Naive thymus-derived CD8-positive, alpha-beta T cell (primary cell): ENCODE measurements at regions not wholly inside any gene's neighbourhood (a gene's known extent, or its start where the extent isn't known, plus 50 kb on each side); places are given as distances from the start of the nearest gene placed in this dataset.

Experiments
- ATAC-seq, 2 donors: fragments of 150-1000 bp; cut with Tn5 transposase in 1 of 2; sonication (Bioruptor Pico), chemical (Tn5 transposase) in 1 of 2; 1 replicate in 1 of 2; 2 replicates in 1 of 2; pipeline ENCODE4 v1.10.0; 2021; ENCODE audit warnings: mild to moderate bottlenecking in 2 of 2, moderate library complexity in 2 of 2
- POLR2A ChIA-PET: fragments of 350-600 bp; sonication (Branson Sonifier 250); formaldehyde crosslinking; loops from one replicate; lab custom pipeline; 2021; ENCODE audit warnings: antibody characterized with exemption; lab: Charles Lee
- DNase-seq, 10 donors: peaks; one replicate each; pipeline versions ENCODE4 v3.0.0 to v3.0.0-alpha.2; 2020 to 2022
- H3K27ac Mint-ChIP-seq, 10 donors: one replicate each; pipeline ENCODE4 v1.8.0; 2020 to 2022; ENCODE audit warnings: mild to moderate bottlenecking in 10 of 10, mixed read lengths in 10 of 10, moderate library complexity in 4 of 10, inconsistent platforms in 1 of 10
- H3K27me3 Mint-ChIP-seq, 5 donors: one replicate each; pipeline ENCODE4 v1.8.0; 2021 to 2022; ENCODE audit warnings: mixed read lengths in 5 of 5
- H3K36me3 Mint-ChIP-seq, 3 donors: one replicate each; pipeline ENCODE4 v1.8.0; 2020 to 2022; ENCODE audit warnings: mixed read lengths in 3 of 3, mild to moderate bottlenecking in 2 of 3, inconsistent platforms in 1 of 3
- H3K4me1 Mint-ChIP-seq, 4 donors: one replicate each; pipeline ENCODE4 v1.8.0; 2021 to 2022; ENCODE audit warnings: mixed read lengths in 4 of 4
- H3K4me3 Mint-ChIP-seq, 10 donors: one replicate each; pipeline ENCODE4 v1.8.0; 2020 to 2022; ENCODE audit warnings: mild to moderate bottlenecking in 10 of 10, mixed read lengths in 10 of 10, moderate library complexity in 6 of 10, inconsistent platforms in 1 of 10
- H3K9me3 Mint-ChIP-seq, 9 donors: one replicate each; pipeline ENCODE4 v1.8.0; 2020 to 2022; ENCODE audit warnings: mixed read lengths in 9 of 9, mild to moderate bottlenecking in 3 of 9, inconsistent platforms in 1 of 9, moderate library complexity in 1 of 9

- no peak overlapping the region for H3K27ac Mint-ChIP-seq
- peaks cover 0 to 10% (median 0%) of the 10 kb centered on the region in 9 donors for H3K9me3 Mint-ChIP-seq
- no peak for DNase-seq
- no peaks in the 10 kb centered on the region for H3K4me1 Mint-ChIP-seq
- H3K27me3 Mint-ChIP-seq, result no peaks in the 10 kb centered on the region
- POLR2A ChIA-PET, result no interaction called here
- no peak overlapping the region for H3K4me3 Mint-ChIP-seq
- H3K36me3 Mint-ChIP-seq, result no peaks in the 10 kb centered on the region
- ATAC-seq, result no peak
Observed at GRCh38 chr2:150100834-150101233, 386.6 kb downstream of the RND3 start.

GRCh38 chr2:150100336-150100735, 387.1 kb downstream of the RND3 start:
- POLR2A ChIA-PET, result no interaction called here
- ATAC-seq (no peak), DNase-seq (no peak)
- Mint-ChIP-seq H3K27ac (no peak overlapping the region), H3K36me3 (no peaks in the 10 kb centered on the region), H3K9me3 (peaks cover 0 to 8% (median 0%) of the 10 kb centered on the region in 9 donors), H3K4me3 (no peak overlapping the region), H3K27me3 (no peaks in the 10 kb centered on the region), H3K4me1 (no peaks in the 10 kb centered on the region)

GRCh38 chr2:150099805-150100204, 387.7 kb downstream of the RND3 start:
- Mint-ChIP-seq H3K4me3 (no peak overlapping the region), H3K27me3 (no peaks in the 10 kb centered on the region), H3K9me3 (peaks cover 0 to 8% (median 0%) of the 10 kb centered on the region in 9 donors), H3K4me1 (no peaks in the 10 kb centered on the region), H3K27ac (no peak overlapping the region), H3K36me3 (no peaks in the 10 kb centered on the region)
- ATAC-seq, result no peak
- POLR2A ChIA-PET, result no interaction called here
- no peak for DNase-seq

- H3K36me3 Mint-ChIP-seq, result no peaks in the 10 kb centered on the region
- H3K9me3 Mint-ChIP-seq, result peaks cover 0 to 13% (median 0%) of the 10 kb centered on the region in 9 donors
- DNase-seq (no peak), ATAC-seq (no peak)
- no peaks in the 10 kb centered on the region for H3K27me3 Mint-ChIP-seq
- H3K27ac Mint-ChIP-seq, result no peak overlapping the region
- POLR2A ChIA-PET, result no interaction called here
- H3K4me3 Mint-ChIP-seq, result no peak overlapping the region
- no peaks in the 10 kb centered on the region for H3K4me1 Mint-ChIP-seq
Observed at GRCh38 chr2:150097901-150098531, 389.5 kb downstream of the RND3 start.

GRCh38 chr2:150097402-150097801, 390.1 kb downstream of the RND3 start:
- no peaks in the 10 kb centered on the region for H3K27me3 Mint-ChIP-seq
- H3K27ac Mint-ChIP-seq, result no peak overlapping the region

GRCh38 chr2:150095361-150096095, 391.9 kb downstream of the RND3 start:
- Mint-ChIP-seq H3K4me3 (no peak overlapping the region), H3K9me3 (peaks cover 0 to 10% (median 0%) of the 10 kb centered on the region in 9 donors), H3K4me1 (no peaks in the 10 kb centered on the region), H3K27ac (no peak overlapping the region), H3K36me3 (no peaks in the 10 kb centered on the region), H3K27me3 (no peaks in the 10 kb centered on the region)
- DNase-seq (no peak), ATAC-seq (no peak)
- POLR2A ChIA-PET, result no interaction called here

More at GRCh38 chr2:150097402-150097801, 390.1 kb downstream of the RND3 start:
- ATAC-seq (no peak), DNase-seq (no peak)
- H3K4me3 Mint-ChIP-seq, result no peak overlapping the region
- H3K36me3 Mint-ChIP-seq, result no peaks in the 10 kb centered on the region
- no peaks in the 10 kb centered on the region for H3K4me1 Mint-ChIP-seq
- H3K9me3 Mint-ChIP-seq, result peaks cover 0 to 13% (median 0%) of the 10 kb centered on the region in 9 donors
- POLR2A ChIA-PET, result no interaction called here

- POLR2A ChIA-PET, result no interaction called here
Observed at GRCh38 chr2:150091846-150092245, 395.6 kb downstream of the RND3 start.

GRCh38 chr2:150090031-150090430, 397.4 kb downstream of the RND3 start:
- Mint-ChIP-seq H3K9me3 (peaks cover 0 to 10% (median 0%) of the 10 kb centered on the region in 9 donors), H3K4me3 (no peak overlapping the region), H3K27ac (no peak overlapping the region), H3K36me3 (no peaks in the 10 kb centered on the region), H3K4me1 (no peaks in the 10 kb centered on the region), H3K27me3 (no peaks in the 10 kb centered on the region)
- no peak for ATAC-seq
- POLR2A ChIA-PET, result no interaction called here
- no peak for DNase-seq

More at GRCh38 chr2:150091846-150092245, 395.6 kb downstream of the RND3 start:
- ATAC-seq (no peak), DNase-seq (no peak)
- no peak overlapping the region for H3K27ac Mint-ChIP-seq
- H3K4me3 Mint-ChIP-seq, result no peak overlapping the region
- no peaks in the 10 kb centered on the region for H3K27me3 Mint-ChIP-seq
- H3K9me3 Mint-ChIP-seq, result peaks cover 0 to 10% (median 0%) of the 10 kb centered on the region in 9 donors
- H3K4me1 Mint-ChIP-seq, result no peaks in the 10 kb centered on the region
- H3K36me3 Mint-ChIP-seq, result no peaks in the 10 kb centered on the region

- Mint-ChIP-seq H3K27ac (no peak overlapping the region), H3K9me3 (peaks cover 0 to 14% (median 5%) of the 10 kb centered on the region in 9 donors), H3K36me3 (no peaks in the 10 kb centered on the region), H3K4me3 (no peak overlapping the region), H3K4me1 (no peaks in the 10 kb centered on the region), H3K27me3 (no peaks in the 10 kb centered on the region)
- DNase-seq (no peak), ATAC-seq (no peak)
- POLR2A ChIA-PET, result no interaction called here
Observed at GRCh38 chr2:150088538-150088937, 398.9 kb downstream of the RND3 start.

- H3K4me1 Mint-ChIP-seq, result no peaks in the 10 kb centered on the region
- H3K27ac Mint-ChIP-seq, result no peak overlapping the region
- ATAC-seq, result no peak
- POLR2A ChIA-PET, result no interaction called here
- H3K4me3 Mint-ChIP-seq, result no peak overlapping the region
- peaks cover 4 to 22% (median 10%) of the 10 kb centered on the region in 9 donors for H3K9me3 Mint-ChIP-seq
- DNase-seq, result no peak
- H3K36me3 Mint-ChIP-seq, result no peaks in the 10 kb centered on the region
- no peaks in the 10 kb centered on the region for H3K27me3 Mint-ChIP-seq
Observed at GRCh38 chr2:150085478-150085877, 402.0 kb downstream of the RND3 start.

- H3K4me1 Mint-ChIP-seq, result no peaks in the 10 kb centered on the region
- ATAC-seq, result no peak
- H3K4me3 Mint-ChIP-seq, result no peak overlapping the region
- POLR2A ChIA-PET, result no interaction called here
- no peak for DNase-seq
- H3K9me3 Mint-ChIP-seq, result peaks cover 4 to 25% (median 10%) of the 10 kb centered on the region in 9 donors
- no peak overlapping the region for H3K27ac Mint-ChIP-seq
- H3K27me3 Mint-ChIP-seq, result no peaks in the 10 kb centered on the region
- H3K36me3 Mint-ChIP-seq, result no peaks in the 10 kb centered on the region
Observed at GRCh38 chr2:150081775-150082481, 405.5 kb downstream of the RND3 start.

GRCh38 chr2:150076281-150076680, 411.2 kb downstream of the RND3 start:
- DNase-seq (no peak), ATAC-seq (no peak)
- H3K36me3 Mint-ChIP-seq, result no peaks in the 10 kb centered on the region
- no peak overlapping the region for H3K27ac Mint-ChIP-seq
- no peak overlapping the region for H3K4me3 Mint-ChIP-seq
- H3K9me3 Mint-ChIP-seq, result peaks cover 0 to 13% (median 3%) of the 10 kb centered on the region in 9 donors
- POLR2A ChIA-PET, result no interaction called here
- H3K27me3 Mint-ChIP-seq, result no peaks in the 10 kb centered on the region
- H3K4me1 Mint-ChIP-seq, result no peaks in the 10 kb centered on the region

GRCh38 chr2:150075831-150076230, 411.6 kb downstream of the RND3 start:
- Mint-ChIP-seq H3K9me3 (peaks cover 0 to 11% (median 3%) of the 10 kb centered on the region in 9 donors), H3K27me3 (no peaks in the 10 kb centered on the region)

More at GRCh38 chr2:150075831-150076230, 411.6 kb downstream of the RND3 start:
- Mint-ChIP-seq H3K4me1 (no peaks in the 10 kb centered on the region), H3K36me3 (no peaks in the 10 kb centered on the region), H3K4me3 (no peak overlapping the region), H3K27ac (no peak overlapping the region)
- POLR2A ChIA-PET, result no interaction called here
- ATAC-seq (no peak), DNase-seq (no peak)
